AG04449 (cell line): ENCODE measurements at regions not wholly inside any gene's neighbourhood (a gene's known extent, or its start where the extent isn't known, plus 50 kb on each side); places are given as distances from the start of the nearest gene placed in this dataset.

Experiments used
- CTCF ChIA-PET: fragments of 350-600 bp; formaldehyde crosslinking; extraction: SDS; loops from one replicate; lab custom pipeline; 2021; ENCODE audit warnings: antibody characterized with exemption; lab: Yijun Ruan, JAX
- POLR2A ChIA-PET: fragments of 400-600, 350-600 bp; formaldehyde crosslinking; extraction: SDS; loops from one replicate; lab custom pipeline; 2020; ENCODE audit warnings: antibody characterized with exemption, inconsistent platforms; lab: Yijun Ruan, JAX
- DNase-seq: peaks from one replicate; pipeline ENCODE4 v3.0.0-alpha.2; 2010; ENCODE audit warnings: low read depth, low spot score
- H3K4me3 ChIP-seq: 2 replicates; pipeline ENCODE4 v1.5.1; 2011; ENCODE audit warnings: low read depth, mild to moderate bottlenecking, control low read depth, low read length
- CTCF ChIP-seq: IDR thresholded peaks from one replicate; pipeline ENCODE4 v1.5.1; 2011; ENCODE audit warnings: mild to moderate bottlenecking, moderate library complexity, low read length, control low read depth, inconsistent platforms; ENCODE audit not compliant: insufficient read depth; ENCODE audit errors: missing control alignments

- no peak overlapping the region for H3K4me3 ChIP-seq
- POLR2A ChIA-PET, result no interaction called here
- no peak for DNase-seq
- CTCF ChIA-PET, result no interaction called here
- TF ChIP-seq CTCF, result no peak
These were observed 557.7 kb downstream of the TRHDE start for GRCh38 chr12:72829838-72830237.

GRCh38 chr12:72832024-72832423, 559.9 kb downstream of the TRHDE start:
- TF ChIP-seq CTCF, result no peak
- POLR2A ChIA-PET, result no interaction called here
- CTCF ChIA-PET, result no interaction called here

GRCh38 chr12:72836194-72836593, 564.0 kb downstream of the TRHDE start:
- no peak for DNase-seq
- TF ChIP-seq CTCF, result no peak

More at GRCh38 chr12:72832024-72832423, 559.9 kb downstream of the TRHDE start:
- H3K4me3 ChIP-seq, result no peak overlapping the region
- DNase-seq, result no peak

GRCh38 chr12:72839696-72840095, 567.5 kb downstream of the TRHDE start:
- H3K4me3 ChIP-seq, result no peak overlapping the region
- no peak for DNase-seq
- ChIA-PET POLR2A (no interaction called here), CTCF (no interaction called here)
- no peak for TF ChIP-seq CTCF

More at GRCh38 chr12:72836194-72836593, 564.0 kb downstream of the TRHDE start:
- no peak overlapping the region for H3K4me3 ChIP-seq
- ChIA-PET POLR2A (no interaction called here), CTCF (no interaction called here)

GRCh38 chr12:72863671-72864070, 591.5 kb downstream of the TRHDE start:
- H3K4me3 ChIP-seq, result no peak overlapping the region
- CTCF ChIA-PET, result no interaction called here
- DNase-seq, result no peak
- POLR2A ChIA-PET, result no interaction called here
- no peak for TF ChIP-seq CTCF

GRCh38 chr12:72865921-72866320, 593.8 kb downstream of the TRHDE start:
- H3K4me3 ChIP-seq, result no peak overlapping the region
- DNase-seq, result no peak
- ChIA-PET CTCF (no interaction called here), POLR2A (no interaction called here)
- TF ChIP-seq CTCF, result no peak
